ENCODE measurements at regions not wholly inside any gene's neighbourhood (a gene's known extent, or its start where the extent isn't known, plus 50 kb on each side); places are given as distances from the start of the nearest gene placed in this dataset.
"Not testable (repeated sequence)": the region's sequence is repeated elsewhere in the genome, so short reads cannot be mapped to it uniquely, and the experiment has no call there.

DNA sequence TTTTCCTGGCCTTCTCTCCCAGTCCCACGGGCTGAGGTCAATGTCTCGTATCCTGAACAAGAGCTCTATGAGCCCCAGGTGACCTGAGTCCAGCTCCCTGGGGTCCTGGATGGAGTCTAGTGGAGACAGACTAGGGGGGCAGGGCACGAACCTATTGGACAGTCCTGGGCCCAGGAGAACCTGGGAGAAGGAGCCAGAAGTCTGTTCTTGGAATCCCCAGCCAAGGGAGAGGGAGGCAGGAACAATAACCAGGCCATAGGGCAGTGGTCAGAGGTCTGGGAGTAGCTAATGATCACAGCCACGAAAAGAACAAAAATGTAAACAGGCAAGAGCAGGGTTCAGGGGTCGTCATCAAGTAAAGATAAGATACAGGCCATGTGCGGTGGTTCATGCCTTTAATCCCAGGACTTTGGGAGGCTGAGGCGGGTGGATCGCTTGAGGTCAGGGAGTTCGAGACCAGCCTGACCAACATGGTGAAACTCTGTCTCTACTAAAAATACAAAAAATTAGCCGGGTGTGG is 60.8 kb downstream of the COPRS start:
- no peak for DNase-seq

DNA sequence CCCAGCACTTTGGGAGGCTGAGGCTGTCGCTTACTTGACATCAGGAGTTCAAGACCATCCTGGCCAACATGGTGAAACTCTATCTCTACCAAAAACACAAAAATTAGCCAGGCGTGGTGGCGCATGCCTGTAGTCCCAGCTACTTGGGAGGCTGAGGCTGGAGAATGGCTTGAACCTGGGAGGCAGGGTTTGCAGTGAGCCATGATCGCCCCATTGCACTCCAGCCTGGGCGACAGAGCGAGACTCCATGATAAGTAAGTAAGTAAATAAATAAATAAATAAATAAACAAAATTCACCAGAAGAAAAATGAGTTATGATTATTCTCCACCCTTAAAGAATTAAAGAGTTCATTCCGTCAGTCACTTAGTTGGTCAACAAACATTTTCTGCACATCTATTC is 63.1 kb downstream of the COPRS start:
- not testable (repeated sequence) for DNase-seq

DNA sequence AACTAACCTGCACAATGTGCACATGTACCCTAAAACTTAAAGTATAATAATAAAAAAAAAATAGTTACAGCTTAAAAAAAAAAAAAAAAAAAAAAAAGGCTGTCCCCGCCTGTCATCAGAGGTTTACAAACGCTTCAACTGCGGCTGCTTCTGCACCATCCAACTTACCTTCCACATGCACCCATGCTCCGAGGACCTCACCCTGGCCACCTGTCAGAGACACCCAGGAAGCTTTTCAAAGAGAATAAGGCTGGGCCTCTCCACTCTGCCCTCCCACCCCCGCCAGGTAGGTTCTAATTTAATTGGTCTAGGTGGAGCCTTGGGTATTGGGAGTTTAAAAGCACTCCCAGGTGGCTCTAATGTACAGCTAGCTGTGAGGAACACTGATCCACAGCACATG is 64.9 kb downstream of the COPRS start:
- DNase-seq: no peak

DNA sequence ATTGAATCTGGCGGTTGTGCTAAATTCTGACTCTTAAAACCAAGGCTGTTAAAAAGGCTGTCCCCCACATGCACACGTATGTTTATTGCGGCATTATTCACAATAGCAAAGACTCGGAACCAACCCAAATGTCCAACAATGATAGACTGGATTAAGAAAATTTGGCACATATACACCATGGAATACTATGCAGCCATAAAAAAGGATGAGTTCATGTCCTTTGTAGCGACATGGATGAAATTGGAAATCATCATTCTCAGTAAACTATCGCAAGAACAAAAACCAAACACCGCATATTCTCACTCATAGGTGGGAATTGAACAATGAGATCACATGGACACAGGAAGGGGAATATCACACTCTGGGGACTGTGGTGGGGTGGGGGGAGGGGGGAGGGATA is 65.4 kb downstream of the COPRS start:
- DNase-seq: not testable (repeated sequence)

DNA sequence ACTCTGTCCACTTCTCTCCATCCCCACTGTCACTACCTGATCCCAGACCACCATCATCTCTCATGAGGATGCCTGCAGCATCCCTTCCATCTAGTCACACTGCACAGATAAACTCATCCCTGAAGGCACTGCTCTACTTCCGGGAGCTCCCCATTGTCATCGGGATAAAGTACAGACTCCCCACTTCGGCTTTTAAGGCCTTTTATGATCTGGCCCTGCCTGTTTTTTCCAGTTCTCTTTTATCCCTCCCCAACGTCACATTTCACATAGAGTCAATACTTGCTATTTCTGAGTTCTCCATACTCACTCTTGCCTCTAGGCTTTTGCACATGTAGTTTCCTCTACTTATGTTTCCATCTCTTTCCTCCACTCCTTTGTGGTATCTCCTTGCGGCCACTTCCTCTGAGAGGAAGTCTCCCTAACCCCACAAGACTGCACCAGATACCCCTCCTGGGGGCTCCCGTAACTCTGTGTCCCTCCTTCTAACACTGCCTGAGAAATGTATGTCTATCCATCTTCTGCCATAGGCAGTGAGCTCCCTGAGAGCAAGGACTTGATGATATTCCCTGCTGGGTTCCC is 66.9 kb downstream of the COPRS start:
- DNase-seq: no peak

DNA sequence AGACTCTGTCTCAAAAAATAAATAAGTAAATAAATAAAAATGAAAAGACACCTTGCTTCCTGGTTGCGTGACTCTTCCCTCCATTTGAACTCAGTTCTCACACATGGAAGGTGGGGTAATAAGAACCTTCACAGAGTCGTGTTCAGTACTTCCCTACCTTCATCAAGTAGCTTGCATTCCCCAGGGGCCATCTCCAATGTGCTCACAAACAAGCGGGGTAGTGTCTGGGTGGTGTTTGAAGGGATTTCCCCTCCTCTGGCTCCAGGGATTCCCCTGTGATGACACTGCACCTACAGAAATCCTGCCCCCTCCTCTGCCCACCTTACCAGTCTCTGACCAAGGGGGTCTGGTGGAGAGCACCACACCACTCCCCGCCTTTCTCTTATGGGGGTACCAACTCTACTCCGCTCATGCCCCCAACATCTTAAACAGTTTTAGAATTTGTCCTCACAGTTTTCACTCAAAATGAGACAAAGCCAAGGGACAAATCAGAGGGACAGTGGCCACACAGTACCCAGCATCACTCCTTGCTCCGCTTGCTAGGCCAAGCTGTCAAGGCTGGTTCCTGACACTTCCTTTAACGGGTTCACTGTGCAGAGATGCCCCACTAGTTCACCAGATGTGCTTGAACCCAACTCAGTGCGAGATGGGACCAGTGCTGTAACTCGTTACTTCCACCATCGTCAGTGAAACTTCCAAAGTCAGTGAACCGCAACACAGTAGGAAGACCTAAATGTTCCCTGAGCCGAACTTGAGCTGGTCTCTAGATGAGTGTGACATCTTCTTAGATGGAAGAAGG is 69.1 kb downstream of the COPRS start:
- no peak for DNase-seq

DNA sequence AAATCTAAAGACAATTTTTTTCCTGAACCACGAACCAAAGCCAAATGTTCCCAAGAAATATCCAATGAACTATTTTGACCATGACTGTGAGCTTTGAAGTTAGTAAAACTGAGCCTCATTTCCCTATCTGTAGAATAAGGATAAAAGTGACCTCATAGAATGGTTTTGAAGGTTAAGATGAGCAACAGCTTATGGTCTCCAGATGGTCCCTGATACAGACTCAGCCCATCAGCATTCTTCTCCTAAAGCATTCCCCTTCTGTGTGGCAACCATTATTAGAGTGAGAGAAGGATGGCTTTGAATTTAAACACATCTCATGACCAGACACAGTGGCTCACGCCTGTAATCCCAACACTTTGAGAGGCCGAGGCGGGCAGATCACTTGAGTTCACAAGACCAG is 70.1 kb downstream of the COPRS start:
- no peak for DNase-seq

DNA sequence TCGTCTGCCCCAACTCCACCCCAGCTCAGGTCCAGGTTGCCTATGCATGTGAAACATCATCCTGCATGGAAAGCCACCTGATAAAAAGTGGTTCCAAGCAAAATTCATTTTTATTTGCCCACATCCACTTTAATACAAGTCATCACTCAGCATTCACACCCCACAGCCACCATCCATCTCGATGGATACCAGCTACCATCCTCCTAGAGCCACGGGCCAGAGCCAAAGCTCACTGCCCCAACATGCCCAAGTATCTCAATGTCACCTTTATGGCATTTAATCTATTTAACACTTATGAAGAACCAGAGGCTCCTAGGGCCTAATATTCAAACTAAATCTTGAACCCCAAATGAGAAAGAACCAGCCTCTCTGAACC is 70.5 kb downstream of the COPRS start:
- no peak for DNase-seq

DNA sequence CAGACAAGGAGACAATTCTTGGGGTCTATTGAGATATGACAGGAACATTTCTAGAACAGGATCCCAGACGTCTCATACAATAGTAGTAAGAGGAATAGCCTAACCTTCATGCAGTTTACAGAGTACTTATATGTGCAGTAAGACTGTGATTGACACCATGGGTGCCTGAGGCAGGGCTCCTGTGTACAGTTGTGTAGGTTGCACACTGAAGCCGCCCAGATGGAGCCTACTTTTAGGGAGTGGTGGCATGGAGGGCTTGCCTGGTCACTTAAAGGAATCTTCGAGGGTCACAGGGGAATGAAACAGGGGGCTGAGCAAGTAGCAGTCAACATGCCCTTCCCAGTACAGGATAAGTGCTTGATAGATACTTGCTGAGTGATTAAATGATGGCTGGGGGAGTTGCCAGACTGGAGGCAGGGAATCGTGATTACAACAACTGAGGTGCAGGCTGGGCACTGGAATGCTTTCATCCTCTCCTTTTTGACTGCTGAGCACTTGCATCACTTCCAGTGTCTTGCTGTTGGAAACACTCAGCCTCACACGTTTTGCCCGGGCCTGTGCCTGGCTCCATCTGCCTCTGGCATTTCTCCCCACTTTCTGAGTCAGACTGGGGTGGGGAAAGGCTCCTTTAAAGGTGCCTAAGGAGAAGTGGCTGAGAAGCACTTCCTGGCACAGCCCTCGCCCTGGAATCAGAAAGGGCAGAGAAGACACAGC is 71.0 kb downstream of the COPRS start:
- DNase-seq: no peak

DNA sequence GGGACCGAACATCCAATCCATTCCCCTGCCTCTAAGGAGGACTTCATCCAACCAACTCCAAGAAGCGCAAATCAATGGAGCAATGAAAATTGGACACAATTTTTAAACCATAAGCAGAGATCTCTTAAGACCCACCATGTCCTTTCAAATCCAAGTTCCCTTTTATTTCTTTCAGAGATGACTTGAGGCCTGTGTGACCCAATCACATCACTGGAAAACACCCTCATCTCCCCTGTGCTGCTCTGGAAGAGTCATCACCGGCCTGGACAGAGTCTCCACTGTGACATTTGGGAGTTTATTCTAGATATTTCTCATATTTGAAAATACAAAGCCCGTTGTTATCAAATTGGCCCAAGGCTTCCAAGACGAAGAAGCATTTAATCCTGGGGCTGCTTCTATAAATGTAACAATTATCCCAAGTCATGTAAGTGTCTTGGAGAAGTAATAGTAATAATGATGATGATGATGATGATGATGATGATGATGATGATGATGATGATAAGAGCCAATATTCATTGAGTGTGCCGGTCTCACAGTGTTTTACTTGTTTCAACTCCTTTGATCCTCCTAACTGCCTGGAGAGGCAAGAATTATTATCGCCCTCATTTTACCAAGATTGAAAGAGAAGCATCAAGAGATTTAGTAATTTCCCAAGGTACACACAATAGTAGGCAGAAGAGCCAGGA is 72.1 kb downstream of the COPRS start:
- DNase-seq: no peak

DNA sequence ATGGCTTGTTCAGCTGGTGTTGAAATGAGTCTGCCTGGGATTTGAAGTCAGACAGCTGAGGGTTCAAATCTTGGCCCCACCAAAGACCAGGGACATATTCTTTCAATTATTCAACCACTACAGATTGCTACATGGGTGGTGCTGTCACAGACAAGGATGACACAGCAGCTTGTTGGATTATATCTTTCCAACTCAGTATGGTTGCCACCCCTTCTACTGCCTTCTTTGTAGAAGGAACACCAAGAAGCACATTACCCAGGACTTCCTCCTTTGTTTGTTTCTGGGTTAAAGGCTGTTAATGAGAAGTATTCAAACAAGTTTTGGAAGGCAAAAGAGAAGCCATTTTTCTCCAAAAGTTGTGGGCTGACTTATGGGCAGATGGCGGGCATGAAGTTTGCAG is 78.6 kb downstream of the COPRS start:
- no peak for DNase-seq

DNA sequence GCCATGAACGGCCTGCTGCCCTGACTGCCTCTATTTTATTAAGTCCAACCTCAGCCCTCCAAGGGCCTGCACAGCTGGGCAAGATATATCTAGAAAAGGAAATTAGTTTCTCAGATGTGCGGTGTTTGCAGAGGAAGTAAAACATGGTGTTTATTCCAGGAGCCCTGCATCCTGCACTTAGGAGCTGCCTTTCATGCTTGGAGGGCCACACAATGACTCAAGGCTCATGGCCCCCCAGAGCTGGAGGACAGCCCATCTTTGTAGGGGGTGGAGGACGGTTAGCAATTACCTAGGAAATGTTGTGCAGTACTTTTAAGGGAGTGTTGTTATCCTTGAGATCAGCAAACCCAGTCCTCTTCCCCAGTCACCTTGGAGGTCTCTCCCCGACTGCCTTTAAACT is 80.5 kb downstream of the COPRS start:
- DNase-seq: no peak

DNA sequence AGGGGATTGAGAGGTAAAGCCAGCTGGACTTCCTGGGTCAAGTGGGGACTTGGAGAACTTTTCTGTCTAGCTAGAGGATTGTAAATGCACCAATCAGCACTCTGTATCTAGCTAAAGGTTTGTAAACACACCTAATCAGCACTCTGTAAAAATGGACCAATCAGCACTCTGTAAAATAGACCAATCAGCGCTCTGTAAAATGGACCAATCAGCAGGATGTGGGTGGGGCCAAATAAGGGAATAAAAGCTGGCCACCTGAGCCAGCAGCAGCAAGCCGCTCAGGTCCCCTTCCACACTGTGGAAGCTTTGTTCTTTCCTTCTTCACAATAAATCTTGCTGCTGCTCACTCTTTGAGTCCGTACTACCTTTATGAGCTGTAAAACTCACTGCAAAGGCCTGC is 87.7 kb downstream of the COPRS start:
- not testable (repeated sequence) for DNase-seq

DNA sequence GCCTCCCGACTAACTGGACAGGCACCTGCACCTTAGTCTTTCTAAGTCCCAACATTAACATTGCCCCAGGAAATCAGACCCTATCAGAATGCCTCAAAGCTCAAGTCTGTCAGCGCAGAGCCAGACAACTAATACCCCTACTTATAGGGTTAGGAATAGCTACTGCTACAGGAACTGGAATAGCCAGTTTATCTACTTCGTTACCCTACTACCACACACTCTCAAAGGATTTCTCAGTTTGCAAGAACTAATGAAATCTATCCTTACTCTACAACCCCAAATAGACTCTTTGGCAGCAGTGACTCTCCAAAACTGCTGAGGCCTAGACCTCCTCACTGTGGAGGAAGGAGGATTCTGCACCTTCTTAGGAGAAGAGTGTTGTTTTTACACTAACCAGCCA is 88.5 kb downstream of the COPRS start:
- DNase-seq: not testable (repeated sequence)

DNA sequence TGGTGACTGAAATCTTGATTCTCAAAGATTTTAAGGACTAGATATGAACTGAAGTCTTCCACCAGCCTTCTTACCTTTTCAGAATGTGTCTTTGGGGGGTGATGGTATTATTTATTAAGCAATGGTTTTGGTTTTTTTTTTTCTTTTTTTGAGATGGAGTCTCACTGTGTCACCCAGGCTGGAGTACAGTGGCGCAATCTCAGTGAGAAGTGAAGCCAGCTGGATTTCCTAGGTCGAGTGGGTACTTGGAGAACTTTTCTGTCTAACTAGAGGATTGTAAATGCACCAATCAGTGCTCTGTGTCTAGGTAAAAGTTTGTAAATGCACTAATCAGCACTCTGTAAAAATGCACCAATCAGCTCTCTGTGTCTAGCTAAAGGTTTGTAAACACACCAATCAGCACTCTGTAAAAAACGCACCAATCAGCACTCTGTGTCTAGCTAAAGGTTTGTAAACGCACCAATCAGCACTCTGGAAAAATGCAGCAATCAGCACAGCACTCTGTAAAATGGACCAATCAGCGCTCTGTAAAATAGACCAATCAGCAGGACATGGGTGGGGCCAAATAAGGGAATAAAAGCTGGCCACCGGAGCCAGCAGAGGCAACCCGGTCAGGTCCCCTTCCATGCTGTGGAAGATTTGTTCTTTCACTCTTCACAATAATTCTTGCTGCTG is 97.1 kb downstream of the COPRS start:
- not testable (repeated sequence) for DNase-seq

DNA sequence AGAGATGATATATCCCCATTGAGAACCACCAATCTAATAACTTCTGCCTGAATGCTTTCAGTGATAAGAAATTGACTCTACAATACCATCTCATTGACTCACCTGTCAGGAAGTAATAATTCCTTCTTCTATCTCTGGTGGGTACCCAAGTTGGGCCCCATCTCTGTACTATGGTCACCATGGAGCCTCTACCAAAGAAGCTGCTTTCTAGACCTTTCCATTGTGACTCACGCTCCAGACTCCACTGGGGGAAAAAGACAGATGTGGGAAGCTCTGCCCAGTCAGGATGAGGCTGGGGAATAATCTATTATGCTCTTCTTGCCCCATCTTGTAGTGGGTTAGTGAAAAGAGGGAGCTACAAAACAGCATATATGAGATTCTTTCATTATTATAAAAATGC is 100.4 kb downstream of the COPRS start:
- DNase-seq: no peak

DNA sequence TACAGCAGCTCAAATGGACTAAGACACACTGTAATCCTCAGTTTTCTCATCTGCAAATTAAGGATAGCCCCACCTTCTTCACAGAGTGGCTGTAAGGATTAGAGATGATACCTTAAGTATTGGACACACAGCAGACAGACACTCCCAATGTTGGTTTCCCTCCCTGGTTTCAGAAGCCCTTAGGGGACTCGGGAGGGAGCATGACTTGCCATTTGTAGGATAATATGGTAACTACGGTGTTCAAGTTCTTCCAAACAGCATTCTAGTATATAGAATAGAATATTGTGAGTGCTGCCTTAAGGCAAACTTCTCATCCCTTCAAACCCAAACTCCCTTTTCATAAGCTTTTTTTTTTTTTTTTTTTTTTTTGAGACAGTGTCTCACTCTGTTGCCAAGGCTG is 101.9 kb downstream of the COPRS start:
- DNase-seq: no peak

DNA sequence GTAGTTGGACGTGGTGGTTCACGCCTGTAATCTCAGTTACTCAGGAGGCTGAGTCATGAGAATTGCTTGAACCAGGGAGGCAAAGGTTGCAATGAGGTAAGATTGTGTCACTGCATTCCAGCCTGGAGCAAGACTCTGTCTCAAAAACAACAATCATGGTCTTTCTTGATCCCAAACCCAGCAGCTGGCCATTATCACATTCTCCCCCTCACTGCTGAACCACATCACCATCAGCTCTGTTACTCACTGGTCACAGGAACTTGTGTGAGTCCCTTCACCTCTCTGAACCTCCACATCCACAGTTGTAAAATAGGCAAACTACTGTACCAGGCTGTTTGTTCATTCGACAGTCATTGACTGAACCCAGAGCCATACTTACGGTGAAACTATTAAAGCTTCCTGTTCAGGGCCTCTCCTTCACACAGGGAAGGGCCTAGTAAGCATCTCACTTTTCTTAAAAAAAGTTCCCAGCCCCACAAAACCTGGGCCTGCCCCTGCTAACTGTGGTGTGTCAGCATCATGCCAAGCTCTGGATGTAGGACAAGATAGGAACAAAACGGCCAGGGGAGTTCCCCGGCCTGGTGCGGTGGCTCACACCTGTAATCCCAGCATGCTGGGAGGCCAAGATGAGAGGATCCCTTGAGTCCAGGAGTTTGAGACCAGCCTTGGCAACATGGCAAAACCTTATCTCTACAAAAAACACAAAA is 104.7 kb downstream of the COPRS start:
- no peak for DNase-seq

DNA sequence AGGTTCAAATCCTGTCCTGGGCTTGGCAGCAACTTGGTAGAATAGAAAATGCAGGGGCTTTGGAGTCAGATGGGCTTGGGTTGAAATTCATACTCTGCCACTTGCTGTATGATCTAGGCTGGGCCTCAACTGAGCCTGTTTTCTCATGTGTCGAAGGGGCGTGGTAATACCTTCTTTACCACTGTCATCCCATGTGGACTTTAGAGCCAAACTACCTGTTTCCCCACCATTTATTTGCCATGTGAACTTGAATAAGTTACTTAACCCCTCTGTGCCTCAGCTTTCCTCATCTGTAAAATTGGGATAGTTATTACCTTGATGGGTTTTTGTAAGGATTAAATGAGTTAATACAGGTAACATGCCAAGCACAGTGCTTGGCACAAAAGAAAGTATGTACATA is 106.0 kb downstream of the COPRS start:
- DNase-seq: no peak

DNA sequence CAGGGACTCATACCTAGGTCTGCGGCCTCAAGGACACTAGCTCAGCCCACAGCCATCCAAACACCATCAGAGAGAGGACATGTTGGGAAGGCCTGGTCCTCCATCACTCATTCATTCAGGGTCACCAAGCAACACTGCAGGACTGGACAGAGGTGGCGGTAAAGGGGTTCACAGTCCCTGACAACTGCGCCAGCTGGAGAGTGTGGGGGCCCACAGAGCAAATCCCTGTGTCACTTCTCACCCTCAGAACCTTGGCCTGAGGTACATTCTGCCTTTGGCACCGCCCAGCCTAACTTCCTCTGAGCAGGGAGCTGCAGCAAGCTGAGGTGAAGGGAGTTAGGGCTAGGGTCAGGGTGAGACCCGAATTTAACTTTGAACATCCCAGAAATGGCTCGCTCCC is 106.5 kb downstream of the COPRS start:
- no peak for DNase-seq

DNA sequence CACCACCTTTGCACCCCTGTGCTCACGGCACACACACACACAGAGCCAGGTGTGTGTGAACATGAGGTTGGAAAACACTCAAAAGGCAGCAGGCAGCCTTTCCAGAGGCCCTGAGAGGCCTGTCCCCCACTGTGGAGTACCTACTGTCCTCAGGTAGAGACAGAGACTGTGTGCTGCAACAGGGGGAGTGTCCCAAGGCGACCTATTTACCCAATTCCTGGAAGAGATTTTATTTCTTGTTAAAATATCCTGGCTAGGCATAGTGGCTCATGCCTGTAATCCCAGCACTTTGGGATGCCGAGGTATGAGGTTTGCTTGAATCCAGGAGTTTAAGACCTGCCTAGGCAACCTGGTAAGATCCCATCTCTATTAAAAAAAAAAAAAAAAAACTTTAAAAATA is 108.5 kb downstream of the COPRS start:
- DNase-seq: no peak

DNA sequence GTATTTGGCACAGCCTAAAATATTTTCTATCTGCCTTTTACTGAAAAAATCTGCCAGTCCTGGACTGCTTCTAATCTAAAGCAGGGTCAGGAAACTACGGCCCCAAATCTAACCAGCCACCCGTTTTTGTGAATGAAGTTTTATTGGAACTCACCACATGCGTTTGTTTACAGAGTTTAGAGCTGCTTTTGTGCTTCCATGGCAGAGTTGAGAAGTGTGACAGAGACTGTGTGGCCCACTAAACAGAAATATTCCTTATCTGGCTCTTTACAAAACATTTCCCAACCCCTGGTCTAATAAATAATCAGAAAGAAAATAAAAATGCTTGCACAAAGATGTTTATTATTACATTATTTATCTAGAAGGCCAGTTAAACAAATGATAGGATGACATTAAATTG is 110.2 kb downstream of the COPRS start:
- no peak for DNase-seq
